Stimulated activated naive CD8-positive, alpha-beta T cell treated with anti-CD3 and anti-CD28 coated beads, Interleukin-15, amount 100 ng/mL, for 72 hours (primary cell): ENCODE measurements at regions not wholly inside any gene's neighbourhood (a gene's known extent, or its start where the extent isn't known, plus 50 kb on each side); places are given as distances from the start of the nearest gene placed in this dataset.
A peak's percentile ranks its signal among the peaks of the same experiment; 100 is the strongest.

Experiments
- ATAC-seq: fragments of 150-1000 bp; cut with Tn5 transposase; 2 replicates; pipeline ENCODE4 v1.10.0; 2021; ENCODE audit warnings: mild to moderate bottlenecking, moderate library complexity
- DNase-seq, 2 donors: peaks; one replicate each; pipeline ENCODE4 v3.0.0; 2021 to 2022
- H3K27ac Mint-ChIP-seq, 2 donors: one replicate each; pipeline ENCODE4 v1.8.0; 2022; ENCODE audit warnings: mild to moderate bottlenecking in 2 of 2, mixed read lengths in 2 of 2, moderate library complexity in 2 of 2
- H3K27me3 Mint-ChIP-seq: one replicate; pipeline ENCODE4 v1.8.0; 2022; ENCODE audit warnings: mixed read lengths
- H3K4me1 Mint-ChIP-seq: one replicate; pipeline ENCODE4 v1.8.0; 2022; ENCODE audit warnings: mild to moderate bottlenecking, mixed read lengths
- H3K4me3 Mint-ChIP-seq, 2 donors: one replicate each; pipeline ENCODE4 v1.8.0; 2022; ENCODE audit warnings: mild to moderate bottlenecking in 2 of 2, mixed read lengths in 2 of 2, moderate library complexity in 1 of 2
- H3K9me3 Mint-ChIP-seq, 2 donors: one replicate each; pipeline ENCODE4 v1.8.0; 2022; ENCODE audit warnings: mixed read lengths in 2 of 2

GRCh38 chr13:30042891-30043630 is 192.6 kb upstream of the UBL3 start:
- no peak overlapping the region for H3K4me3 Mint-ChIP-seq
- H3K27me3 Mint-ChIP-seq = peaks cover 14% of the 10 kb centered on the region
- no peak overlapping the region for H3K27ac Mint-ChIP-seq
- H3K9me3 Mint-ChIP-seq = no peaks in the 10 kb centered on the region
- ATAC-seq (no peak), DNase-seq (no peak)
- peaks cover 18% of the 10 kb centered on the region for H3K4me1 Mint-ChIP-seq

- Mint-ChIP-seq H3K4me3 (no peak overlapping the region), H3K27me3 (peaks cover 14% of the 10 kb centered on the region), H3K4me1 (peaks cover 10% of the 10 kb centered on the region), H3K9me3 (no peaks in the 10 kb centered on the region), H3K27ac (peak overlapping the region in 1 of 2 donors; percentile 21)
- ATAC-seq (no peak), DNase-seq (no peak)
These were observed 191.9 kb upstream of the UBL3 start for GRCh38 chr13:30042272-30042671.

GRCh38 chr13:30039511-30039911 is 189.1 kb upstream of the UBL3 start:
- DNase-seq (no peak), ATAC-seq (no peak)
- H3K9me3 Mint-ChIP-seq = no peaks in the 10 kb centered on the region
- peaks cover 14% of the 10 kb centered on the region for H3K27me3 Mint-ChIP-seq
- no peak overlapping the region for H3K27ac Mint-ChIP-seq
- no peak overlapping the region for H3K4me3 Mint-ChIP-seq
- no peaks in the 10 kb centered on the region for H3K4me1 Mint-ChIP-seq

GRCh38 chr13:30038884-30039283 is 188.5 kb upstream of the UBL3 start:
- DNase-seq = no peak
- no peak for ATAC-seq
- Mint-ChIP-seq H3K4me3 (no peak overlapping the region), H3K27ac (no peak overlapping the region), H3K27me3 (peaks cover 14% of the 10 kb centered on the region), H3K4me1 (no peaks in the 10 kb centered on the region), H3K9me3 (no peaks in the 10 kb centered on the region)

GRCh38 chr13:30037766-30038165 is 187.3 kb upstream of the UBL3 start:
- H3K4me3 Mint-ChIP-seq = no peak overlapping the region
- H3K27ac Mint-ChIP-seq = no peak overlapping the region
- peaks cover 14% of the 10 kb centered on the region for H3K27me3 Mint-ChIP-seq
- H3K9me3 Mint-ChIP-seq = no peaks in the 10 kb centered on the region
- H3K4me1 Mint-ChIP-seq = no peaks in the 10 kb centered on the region
- no peak for ATAC-seq
- DNase-seq = no peak

DNA sequence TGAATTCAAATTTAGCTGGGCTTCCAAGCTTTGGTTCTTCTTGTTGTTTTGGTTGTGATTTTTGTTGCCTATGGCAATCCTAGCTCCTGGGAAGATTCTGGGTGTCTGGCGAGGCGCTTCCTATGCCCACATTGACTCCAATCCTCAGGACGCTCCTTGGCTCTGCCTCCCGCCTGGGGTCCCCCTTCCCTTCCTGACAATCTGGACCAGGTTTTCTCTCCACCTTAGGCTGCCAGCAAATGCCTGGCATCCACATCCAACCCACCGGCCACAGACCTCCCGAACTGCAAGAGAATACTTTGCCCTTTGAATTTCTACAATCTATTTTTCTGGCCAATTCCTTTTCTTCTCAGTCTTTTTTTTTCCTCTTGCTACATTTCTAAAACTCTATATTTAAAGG is 186.9 kb upstream of the UBL3 start:
- Mint-ChIP-seq H3K27me3 (peaks cover 14% of the 10 kb centered on the region), H3K4me1 (no peaks in the 10 kb centered on the region), H3K4me3 (no peak overlapping the region), H3K9me3 (no peaks in the 10 kb centered on the region), H3K27ac (no peak overlapping the region)
- ATAC-seq = no peak
- no peak for DNase-seq

GRCh38 chr13:30034458-30034795 is 184.0 kb upstream of the UBL3 start:
- Mint-ChIP-seq H3K9me3 (no peaks in the 10 kb centered on the region), H3K27me3 (peaks cover 1% of the 10 kb centered on the region), H3K4me1 (no peaks in the 10 kb centered on the region), H3K27ac (no peak overlapping the region), H3K4me3 (no peak overlapping the region)
- DNase-seq (no peak), ATAC-seq (no peak)

DNA sequence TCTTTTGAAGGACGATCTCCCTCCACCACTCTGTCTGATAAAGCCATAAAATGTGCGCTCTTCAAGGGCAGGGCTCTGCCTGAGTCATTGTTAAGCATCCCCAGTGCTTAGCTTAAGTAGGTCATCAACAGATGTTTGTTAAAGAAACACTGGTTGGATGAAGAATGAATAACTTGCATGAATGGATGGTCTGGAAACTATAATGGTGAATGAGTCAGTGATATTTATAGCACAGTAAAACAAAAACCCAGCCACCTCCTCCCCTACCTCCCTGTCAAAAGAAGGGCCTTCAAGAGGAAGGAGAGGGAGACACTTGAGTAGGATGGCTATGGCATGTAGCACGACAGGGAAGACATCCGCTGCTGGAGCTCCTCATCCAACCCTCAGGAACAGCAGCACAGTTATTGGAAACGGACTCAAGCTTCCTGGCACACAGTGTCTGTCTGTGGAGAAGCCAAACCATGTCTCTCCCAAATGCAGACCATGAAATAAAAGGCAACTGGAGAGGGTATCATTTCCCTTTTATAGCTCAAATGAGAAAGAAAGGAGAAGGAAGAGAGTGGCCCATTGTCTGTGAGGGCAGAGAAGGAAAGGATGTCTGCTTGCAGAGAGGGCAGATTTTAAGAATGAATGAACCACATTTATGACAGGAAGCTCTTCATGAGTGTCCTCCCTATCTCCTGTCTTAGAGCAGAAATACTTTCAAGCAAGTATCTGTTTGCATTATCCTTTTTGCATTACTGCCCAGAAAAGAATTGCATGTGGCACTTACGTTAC is 183.5 kb upstream of the UBL3 start:
- Mint-ChIP-seq H3K9me3 (no peaks in the 10 kb centered on the region), H3K4me3 (no peak overlapping the region), H3K27ac (no peak overlapping the region), H3K27me3 (no peaks in the 10 kb centered on the region), H3K4me1 (no peaks in the 10 kb centered on the region)
- ATAC-seq (no peak), DNase-seq (no peak)

DNA sequence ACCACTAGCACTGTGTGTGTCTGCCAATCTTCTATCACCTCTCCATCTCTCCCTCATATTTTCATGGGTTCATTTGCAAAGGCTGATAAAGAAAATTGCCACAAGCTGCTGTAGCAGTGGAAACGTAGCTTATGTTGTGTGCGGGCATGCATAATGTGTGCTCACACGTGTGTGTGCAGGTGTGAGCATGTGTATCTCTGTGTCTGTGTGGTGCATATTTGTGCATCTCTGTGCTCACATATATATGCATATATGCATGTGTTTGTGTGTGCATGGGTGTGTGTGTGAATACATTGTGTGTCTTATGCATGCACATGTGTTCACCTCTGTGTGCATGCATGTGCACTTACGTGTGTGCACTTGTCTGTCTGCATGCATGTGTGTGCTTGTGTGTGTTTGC is 181.8 kb upstream of the UBL3 start:
- H3K9me3 Mint-ChIP-seq = no peaks in the 10 kb centered on the region
- H3K4me1 Mint-ChIP-seq = no peaks in the 10 kb centered on the region
- DNase-seq = no peak
- no peak for ATAC-seq
- H3K27me3 Mint-ChIP-seq = no peaks in the 10 kb centered on the region
- H3K27ac Mint-ChIP-seq = no peak overlapping the region
- H3K4me3 Mint-ChIP-seq = no peak overlapping the region

DNA sequence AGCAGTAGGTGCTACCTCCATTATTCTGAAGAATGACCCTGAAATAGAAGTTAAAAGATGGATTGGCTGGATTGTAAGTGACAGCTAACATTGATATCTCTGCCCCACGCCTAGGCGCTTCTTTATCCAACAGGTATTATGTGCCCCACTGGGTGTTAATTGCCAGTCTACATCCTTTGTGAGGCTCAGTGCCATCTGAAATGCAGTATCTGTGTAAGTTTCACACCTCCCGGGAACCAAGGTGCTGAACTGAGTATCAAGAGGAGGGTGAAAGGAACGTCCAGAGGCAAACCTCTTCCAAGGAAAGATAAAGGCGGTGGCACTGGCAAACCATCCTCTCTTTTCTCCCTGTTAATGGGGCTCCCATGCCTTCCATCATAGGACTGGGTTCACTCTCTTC is 181.1 kb upstream of the UBL3 start:
- Mint-ChIP-seq H3K4me1 (no peaks in the 10 kb centered on the region), H3K4me3 (no peak overlapping the region), H3K27me3 (no peaks in the 10 kb centered on the region), H3K27ac (no peak overlapping the region), H3K9me3 (no peaks in the 10 kb centered on the region)
- ATAC-seq = no peak
- no peak for DNase-seq

DNA sequence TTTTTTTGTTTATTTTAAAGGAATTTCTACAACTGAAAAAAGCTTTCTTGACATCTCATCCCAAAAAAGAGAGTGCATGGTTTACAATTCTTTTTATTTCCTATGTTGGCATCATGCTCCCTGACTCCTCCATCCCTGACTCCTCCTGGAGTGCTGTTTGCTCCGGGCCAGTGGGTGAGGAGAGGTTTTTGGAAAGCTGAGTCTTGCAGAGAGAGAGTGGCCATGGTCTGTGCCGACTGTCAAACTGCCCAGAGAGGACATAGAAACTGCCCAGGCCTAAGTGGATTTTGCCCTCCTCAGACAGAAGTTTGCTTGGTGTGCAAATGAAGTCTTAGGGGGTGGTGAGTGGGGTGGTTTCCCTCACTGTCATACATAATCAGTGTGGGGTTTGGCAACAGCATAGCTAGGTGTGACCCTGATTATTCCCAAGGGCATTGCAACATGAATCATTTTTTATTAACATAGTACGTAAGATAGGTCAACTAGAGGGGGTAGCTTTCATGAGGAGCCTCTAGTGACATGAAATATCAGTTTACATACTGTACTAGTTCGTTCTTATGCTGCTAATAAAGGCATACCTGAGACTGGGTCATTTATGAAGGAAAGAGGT is 179.8 kb upstream of the UBL3 start:
- no peak for DNase-seq
- no peak for ATAC-seq
- no peak overlapping the region for H3K27ac Mint-ChIP-seq

GRCh38 chr13:30027569-30028455 is 177.4 kb upstream of the UBL3 start:
- no peaks in the 10 kb centered on the region for H3K27me3 Mint-ChIP-seq
- no peak overlapping the region for H3K4me3 Mint-ChIP-seq
- no peaks in the 10 kb centered on the region for H3K9me3 Mint-ChIP-seq
- H3K4me1 Mint-ChIP-seq = no peaks in the 10 kb centered on the region
- H3K27ac Mint-ChIP-seq = no peak overlapping the region
- ATAC-seq = no peak
- DNase-seq = no peak

More for the DNA sequence above, 179.8 kb upstream of the UBL3 start:
- Mint-ChIP-seq H3K4me3 (no peak overlapping the region), H3K9me3 (no peaks in the 10 kb centered on the region), H3K4me1 (no peaks in the 10 kb centered on the region), H3K27me3 (no peaks in the 10 kb centered on the region)

- DNase-seq = no peak
- no peaks in the 10 kb centered on the region for H3K27me3 Mint-ChIP-seq
- no peak overlapping the region for H3K4me3 Mint-ChIP-seq
- peak overlapping the region in 1 of 2 donors; percentile 50 for H3K27ac Mint-ChIP-seq
- ATAC-seq = no peak
- no peaks in the 10 kb centered on the region for H3K9me3 Mint-ChIP-seq
- H3K4me1 Mint-ChIP-seq = no peaks in the 10 kb centered on the region
These were observed 176.5 kb upstream of the UBL3 start for GRCh38 chr13:30026909-30027308.

GRCh38 chr13:30026093-30026492 is 175.7 kb upstream of the UBL3 start:
- H3K4me1 Mint-ChIP-seq = no peaks in the 10 kb centered on the region
- no peaks in the 10 kb centered on the region for H3K9me3 Mint-ChIP-seq
- H3K27ac Mint-ChIP-seq = no peak overlapping the region
- DNase-seq = no peak
- no peak overlapping the region for H3K4me3 Mint-ChIP-seq
- ATAC-seq = no peak
- H3K27me3 Mint-ChIP-seq = no peaks in the 10 kb centered on the region

DNA sequence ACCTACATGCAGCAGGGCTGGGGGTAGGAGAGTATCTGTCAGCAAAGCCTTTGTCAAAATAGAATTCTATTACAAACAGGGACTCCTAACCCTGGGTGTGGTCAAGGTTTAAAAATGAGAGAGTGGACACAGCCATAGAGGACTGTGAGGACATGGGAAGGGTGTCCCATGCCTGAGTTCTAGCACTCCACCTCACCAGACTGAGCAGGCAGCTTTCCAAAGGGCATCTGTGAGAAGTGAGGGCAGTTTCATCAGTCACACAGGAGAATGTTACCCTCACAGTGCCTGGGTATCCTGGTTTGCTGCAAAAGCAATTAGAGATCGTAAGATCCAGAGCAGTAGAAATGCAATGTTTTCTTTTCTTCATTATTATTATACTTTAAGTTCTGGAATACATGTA is 174.9 kb upstream of the UBL3 start:
- Mint-ChIP-seq H3K9me3 (no peaks in the 10 kb centered on the region), H3K4me3 (no peak overlapping the region), H3K27me3 (no peaks in the 10 kb centered on the region), H3K4me1 (no peaks in the 10 kb centered on the region), H3K27ac (no peak overlapping the region)
- DNase-seq = no peak
- no peak for ATAC-seq
